ENCODE measurements at regions not wholly inside any gene's neighbourhood (a gene's known extent, or its start where the extent isn't known, plus 50 kb on each side); places are given as distances from the start of the nearest gene placed in this dataset.
A peak's percentile ranks its signal among the peaks of the same experiment; 100 is the strongest.

DNA sequence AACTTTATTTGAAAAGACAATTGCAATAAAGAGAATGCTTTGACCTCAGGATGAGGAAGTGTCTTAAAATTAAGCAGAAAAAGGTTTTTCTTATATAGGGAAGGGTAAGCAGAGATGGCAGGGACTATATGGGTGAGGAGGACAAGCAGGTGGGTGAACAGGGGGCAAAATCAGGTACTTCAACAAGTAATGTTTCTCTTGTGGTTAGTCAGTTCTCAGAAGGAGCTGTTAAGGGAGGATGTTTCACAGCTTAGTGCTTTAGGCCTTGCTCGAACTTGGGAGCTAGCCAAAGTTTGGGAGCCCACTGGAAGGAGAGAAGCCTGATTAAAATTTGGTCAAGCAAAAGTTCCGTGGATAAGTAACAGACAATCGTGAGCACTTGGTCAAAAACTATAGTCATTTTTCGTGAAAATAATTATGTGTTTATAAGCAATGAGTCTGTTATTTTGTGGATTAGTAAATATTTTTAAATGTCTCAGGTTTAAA, 364.2 kb upstream of the TMPO start:
- FAIRE-seq = no peak
- TF ChIP-seq, protein P1, sequence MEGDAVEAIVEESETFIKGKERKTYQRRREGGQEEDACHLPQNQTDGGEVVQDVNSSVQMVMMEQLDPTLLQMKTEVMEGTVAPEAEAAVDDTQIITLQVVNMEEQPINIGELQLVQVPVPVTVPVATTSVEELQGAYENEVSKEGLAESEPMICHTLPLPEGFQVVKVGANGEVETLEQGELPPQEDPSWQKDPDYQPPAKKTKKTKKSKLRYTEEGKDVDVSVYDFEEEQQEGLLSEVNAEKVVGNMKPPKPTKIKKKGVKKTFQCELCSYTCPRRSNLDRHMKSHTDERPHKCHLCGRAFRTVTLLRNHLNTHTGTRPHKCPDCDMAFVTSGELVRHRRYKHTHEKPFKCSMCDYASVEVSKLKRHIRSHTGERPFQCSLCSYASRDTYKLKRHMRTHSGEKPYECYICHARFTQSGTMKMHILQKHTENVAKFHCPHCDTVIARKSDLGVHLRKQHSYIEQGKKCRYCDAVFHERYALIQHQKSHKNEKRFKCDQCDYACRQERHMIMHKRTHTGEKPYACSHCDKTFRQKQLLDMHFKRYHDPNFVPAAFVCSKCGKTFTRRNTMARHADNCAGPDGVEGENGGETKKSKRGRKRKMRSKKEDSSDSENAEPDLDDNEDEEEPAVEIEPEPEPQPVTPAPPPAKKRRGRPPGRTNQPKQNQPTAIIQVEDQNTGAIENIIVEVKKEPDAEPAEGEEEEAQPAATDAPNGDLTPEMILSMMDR (IDR thresholded peaks at IDR 0.05; ENCODE audit: insufficient read depth, missing control alignments) = no peak
- DNase-seq (ENCODE audit: insufficient read length, low spot score) = no peak

DNA sequence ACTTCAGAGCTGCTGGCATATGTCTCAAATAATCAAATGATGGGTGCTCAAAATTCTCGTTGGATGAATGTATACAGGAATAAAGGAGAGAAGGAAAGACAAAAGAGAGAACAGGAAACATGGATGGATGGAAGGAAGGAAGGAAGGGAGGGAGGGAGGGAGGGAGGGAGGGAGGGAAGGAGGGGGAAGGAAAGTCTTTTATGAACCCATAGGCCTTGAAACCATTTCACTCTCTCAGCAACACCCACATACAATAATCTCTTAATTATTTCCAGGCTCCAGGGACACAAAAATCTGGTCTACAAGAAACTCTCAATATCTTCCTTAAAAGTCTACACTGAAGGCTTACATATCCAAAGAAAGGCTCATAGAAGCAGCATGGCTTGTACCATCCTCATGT, 363.4 kb upstream of the TMPO start:
- TF ChIP-seq, protein P1 (IDR thresholded peaks at IDR 0.05; ENCODE audit: insufficient read depth, missing control alignments) = no peak
- no peak for FAIRE-seq

DNA sequence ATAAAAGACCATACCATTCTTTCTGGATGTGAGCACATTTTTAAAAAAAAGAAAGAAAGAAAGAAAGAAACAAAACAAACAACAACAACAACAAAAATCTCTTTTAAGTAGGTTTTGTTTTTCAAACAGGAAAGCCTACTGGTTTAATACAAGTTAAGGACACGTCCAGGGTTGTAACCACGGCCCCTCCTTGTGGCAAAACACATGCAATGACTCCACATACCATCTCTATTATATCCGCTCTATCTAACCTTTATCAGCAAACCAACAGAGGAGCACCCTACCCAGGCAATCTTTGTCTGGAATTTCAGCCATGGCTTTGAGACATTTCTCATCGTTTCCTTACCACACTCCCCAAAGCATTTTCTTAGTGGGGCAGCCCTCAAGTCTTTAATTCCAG, 360.5 kb upstream of the TMPO start:
- DNase-seq (ENCODE audit: insufficient read length, low spot score) = no peak
- TF ChIP-seq, protein P1 (IDR thresholded peaks at IDR 0.05; ENCODE audit: insufficient read depth, missing control alignments) = peak; percentile 56
- no peak for FAIRE-seq

More for the DNA sequence above, 363.4 kb upstream of the TMPO start:
- DNase-seq (ENCODE audit: insufficient read length, low spot score) = no peak

DNA sequence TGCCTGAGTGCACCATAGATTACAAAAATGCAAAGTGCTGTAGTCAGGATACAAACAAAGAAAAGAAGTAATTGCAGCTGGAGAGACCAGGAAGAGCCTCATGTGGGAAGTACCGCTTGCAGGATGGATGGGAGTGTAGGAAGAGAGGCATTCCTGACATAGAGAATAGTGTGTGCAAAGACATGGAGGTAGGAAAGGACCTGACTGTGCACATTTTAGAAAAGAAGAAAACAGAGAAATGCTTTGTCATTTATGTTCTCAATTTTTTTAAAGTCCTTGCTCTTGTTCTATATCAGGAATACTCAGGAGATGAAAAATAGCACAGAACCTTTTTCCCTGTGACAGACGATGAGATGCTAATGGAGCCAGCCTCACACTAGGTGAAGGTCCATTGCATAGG, 358.7 kb upstream of the TMPO start:
- no peak for FAIRE-seq
- no peak for DNase-seq (ENCODE audit: insufficient read length, low spot score)
- TF ChIP-seq, protein P1 (IDR thresholded peaks at IDR 0.05; ENCODE audit: insufficient read depth, missing control alignments) = no peak

DNA sequence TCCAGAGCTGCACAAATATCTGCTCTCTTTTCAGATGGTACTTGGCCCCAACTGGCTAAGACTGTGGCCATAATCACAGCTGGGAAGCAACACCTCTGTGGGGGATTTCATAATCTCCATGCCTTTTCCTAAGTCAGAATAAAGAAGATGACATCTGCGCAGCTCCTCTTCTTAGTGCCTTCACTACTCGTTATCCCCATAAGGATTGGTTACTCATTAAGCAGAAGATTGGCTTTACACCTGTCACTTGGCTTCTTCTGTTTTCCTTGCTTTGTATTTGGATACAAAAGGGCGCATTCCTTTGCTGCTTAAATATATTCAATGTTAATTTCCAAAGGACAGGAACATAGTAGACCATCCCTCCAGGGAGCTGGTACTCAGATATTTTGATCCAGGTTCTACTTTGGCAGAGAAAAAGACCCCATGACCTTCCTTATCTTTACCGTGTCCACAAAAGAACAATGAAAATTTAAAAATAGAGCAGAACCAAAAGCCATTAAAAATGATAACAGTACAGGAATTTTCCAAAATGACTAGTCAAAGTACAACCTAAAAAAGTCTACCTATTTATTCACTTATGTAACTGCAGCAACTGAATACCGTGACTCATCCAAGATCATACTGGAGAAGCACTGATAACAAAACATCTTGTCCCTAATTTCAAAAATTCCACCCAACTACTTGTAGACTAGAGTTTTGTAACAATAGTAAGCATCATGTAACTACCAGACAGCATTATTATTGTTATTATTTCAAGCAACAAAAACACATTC, 352.3 kb upstream of the TMPO start:
- TF ChIP-seq, protein P1 (IDR thresholded peaks at IDR 0.05; ENCODE audit: insufficient read depth, missing control alignments) = no peak
- no peak for FAIRE-seq
- DNase-seq (ENCODE audit: insufficient read length, low spot score) = no peak

DNA sequence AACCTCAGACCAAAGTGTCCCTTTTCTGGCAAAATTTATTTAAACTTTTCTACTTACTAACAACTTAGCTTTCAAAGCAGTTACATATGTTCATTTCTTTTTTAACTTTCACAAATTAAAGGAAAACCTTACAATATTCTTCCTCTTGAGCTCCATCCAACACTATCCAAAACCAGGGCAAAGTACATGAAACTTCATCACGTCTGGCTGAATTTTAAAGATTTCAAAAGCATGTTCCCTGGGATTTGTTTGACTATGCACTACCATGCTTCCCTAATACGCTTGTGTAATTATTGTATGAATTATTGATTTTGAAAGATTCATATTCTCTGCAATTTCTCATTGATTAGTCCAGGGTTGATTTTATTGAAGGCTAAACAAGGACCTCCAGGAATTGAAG, 343.1 kb upstream of the TMPO start:
- TF ChIP-seq, protein P1 (IDR thresholded peaks at IDR 0.05; ENCODE audit: insufficient read depth, missing control alignments) = no peak
- DNase-seq (ENCODE audit: insufficient read length, low spot score) (no peak), FAIRE-seq (no peak)

DNA sequence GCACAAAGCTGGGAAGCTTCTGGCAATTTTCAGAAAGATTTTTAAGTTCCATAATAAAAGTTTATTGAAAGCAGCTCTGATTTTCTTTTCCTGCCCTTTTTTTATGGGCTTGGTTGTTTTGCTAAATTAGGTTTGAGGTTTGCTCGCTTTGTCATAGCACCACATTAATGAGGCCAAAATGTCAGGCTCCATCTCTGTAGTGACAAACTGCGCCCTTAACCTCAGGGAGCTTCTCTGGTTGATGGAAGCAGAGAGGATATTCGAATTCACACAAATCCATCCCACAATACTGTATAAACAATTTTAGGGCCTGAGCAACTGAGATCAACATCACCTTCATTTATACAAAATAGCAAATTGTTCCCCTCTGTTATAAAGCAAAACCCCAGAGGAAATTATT, 342.6 kb upstream of the TMPO start:
- FAIRE-seq = no peak
- TF ChIP-seq, protein P1 (IDR thresholded peaks at IDR 0.05; ENCODE audit: insufficient read depth, missing control alignments) = no peak
- DNase-seq (ENCODE audit: insufficient read length, low spot score) = no peak
